ENCODE measurements at regions not wholly inside any gene's neighbourhood (a gene's known extent, or its start where the extent isn't known, plus 50 kb on each side); places are given as distances from the start of the nearest gene placed in this dataset.

- no peak for DNase-seq
These were observed 161.3 kb upstream of the IRX2 start for GRCh38 chr5:2912741-2913140.

GRCh38 chr5:2910401-2911175 lies 159.1 kb upstream of the IRX2 start:
- DNase-seq: no peak

- no peak for DNase-seq
These were observed 157.6 kb upstream of the IRX2 start for GRCh38 chr5:2909035-2909434.

GRCh38 chr5:2908086-2908485 lies 156.6 kb upstream of the IRX2 start:
- DNase-seq: no peak

- no peak for DNase-seq
These were observed 155.0 kb upstream of the IRX2 start for GRCh38 chr5:2906302-2907090.

- DNase-seq: no peak
These were observed 154.3 kb upstream of the IRX2 start for GRCh38 chr5:2905741-2906140.

- DNase-seq: no peak
These were observed 153.5 kb upstream of the IRX2 start for GRCh38 chr5:2904956-2905355.

- DNase-seq: no peak
These were observed 152.9 kb upstream of the IRX2 start for GRCh38 chr5:2904399-2904798.

- DNase-seq: no peak
These were observed 152.2 kb upstream of the IRX2 start for GRCh38 chr5:2903451-2904395.

- no peak for DNase-seq
These were observed 151.3 kb upstream of the IRX2 start for GRCh38 chr5:2902742-2903297.

- no peak for DNase-seq
These were observed 150.7 kb upstream of the IRX2 start for GRCh38 chr5:2902186-2902585.

GRCh38 chr5:2901511-2901910 lies 150.0 kb upstream of the IRX2 start:
- DNase-seq: no peak

GRCh38 chr5:2901096-2901495 lies 149.6 kb upstream of the IRX2 start:
- no peak for DNase-seq

GRCh38 chr5:2900360-2900759 lies 148.9 kb upstream of the IRX2 start:
- no peak for DNase-seq

GRCh38 chr5:2899311-2899710 lies 147.8 kb upstream of the IRX2 start:
- no peak for DNase-seq

GRCh38 chr5:2898661-2899060 lies 147.2 kb upstream of the IRX2 start:
- no peak for DNase-seq

- DNase-seq: no peak
These were observed 145.9 kb upstream of the IRX2 start for GRCh38 chr5:2897276-2897961.

- DNase-seq: no peak
These were observed 145.1 kb upstream of the IRX2 start for GRCh38 chr5:2896371-2897275.

GRCh38 chr5:2895876-2896275 lies 144.4 kb upstream of the IRX2 start:
- no peak for DNase-seq

GRCh38 chr5:2895196-2895595 lies 143.7 kb upstream of the IRX2 start:
- no peak for DNase-seq

Data from muscle of arm (tissue), 1 donor.